Stomach (tissue), 8 donors: ENCODE measurements at regions not wholly inside any gene's neighbourhood (a gene's known extent, or its start where the extent isn't known, plus 50 kb on each side); places are given as distances from the start of the nearest gene placed in this dataset.
"Not testable (repeated sequence)": the region's sequence is repeated elsewhere in the genome, so short reads cannot be mapped to it uniquely, and the experiment has no call there.

Experiments used
- DNase-seq, 2 donors: peaks; one replicate each; pipeline versions ENCODE4 v3.0.0 to v3.0.0-alpha.2; 2013 to 2019
- H3K27ac ChIP-seq, 5 donors: fragments of 200-600 bp in 4 of 5; sonication (generic) in 4 of 5; one replicate each; pipeline ENCODE4 v1.5.1; 2013 to 2019; ENCODE audit warnings: mild to moderate bottlenecking in 1 of 5, moderate library complexity in 1 of 5
- H3K27me3 ChIP-seq, 3 donors: fragments of 200-600 bp; sonication (generic); one replicate each; pipeline ENCODE4 v1.5.1; 2017 to 2019; ENCODE audit warnings: mixed run types in 1 of 3
- H3K36me3 ChIP-seq, 4 donors: fragments of 200-600 bp; sonication (generic); 1 replicate in 3 of 4; 2 replicates in 1 of 4; pipeline ENCODE4 v1.5.1; 2016 to 2019
- H3K4me1 ChIP-seq, 4 donors: fragments of 200-600 bp; sonication (generic); one replicate each; pipeline ENCODE4 v1.5.1; 2016 to 2019
- H3K4me3 ChIP-seq, 4 donors: fragments of 200-600 bp; sonication (generic) in 3 of 4; one replicate each; pipeline ENCODE4 v1.5.1; 2016 to 2019; ENCODE audit warnings: mild to moderate bottlenecking in 1 of 4
- H3K9me3 ChIP-seq, 4 donors: fragments of 200-600 bp; sonication (generic); one replicate each; pipeline ENCODE4 v1.5.1; 2016 to 2019
- CTCF ChIP-seq, 7 experiments: fragments of 450-650 bp in 4 of 7; fragments of 200-600 bp in 3 of 7; sonication (generic) in 3 of 7; IDR thresholded peaks; one replicate each; pipeline ENCODE4 v1.5.1; 2016 to 2019; ENCODE audit warnings: antibody characterized with exemption in 7 of 7, control low read depth in 2 of 7, mild to moderate bottlenecking in 1 of 7
- EP300 ChIP-seq: sonication (generic); formaldehyde crosslinking; IDR thresholded peaks from one replicate; pipeline ENCODE4 v1.6.1; 2017; ENCODE audit warnings: antibody characterized with exemption
- POLR2A ChIP-seq, 4 donors: fragments of 450-650 bp; IDR thresholded peaks; one replicate each; pipeline ENCODE4 v1.6.1; 2016; ENCODE audit warnings: antibody characterized with exemption in 4 of 4, control low read depth in 2 of 4, mild to moderate bottlenecking in 1 of 4, moderate library complexity in 1 of 4
- POLR2AphosphoS5 ChIP-seq, 3 donors: sonication (generic); formaldehyde crosslinking; IDR thresholded peaks; one replicate each; pipeline ENCODE4 v1.6.1; 2016; ENCODE audit warnings: antibody characterized with exemption in 3 of 3
- WGBS, 5 donors: extraction: QIAGEN DNeasy Blood & Tissue Kit in 3 of 5; methylation state at CpG; one replicate each; pipeline versions ENCODE4 v1.1.5 to v1.1.7; 2013 to 2018; 5-methylcytosine and 5-hydroxymethylcytosine counted together
- intact Hi-C: fragments of 100-400 bp; cut with DNase I; formaldehyde crosslinking; loops from one replicate; pipeline ENCODE4 v1.15.1; 2023; ENCODE audit warnings: low total_unique reads
- donor health status: healthy with polysubstance abuse.
- donor health status: Bipolar disorder and iron deficiency.
- donor health status: healthy.

- intact Hi-C loops: no loop called here
- no peaks in the 10 kb centered on the region for H3K36me3 ChIP-seq
- H3K27me3 ChIP-seq: no peaks in the 10 kb centered on the region
- H3K27ac ChIP-seq: no peak overlapping the region
- H3K9me3 ChIP-seq: no peaks in the 10 kb centered on the region
- no peak overlapping the region for H3K4me3 ChIP-seq
- no peaks in the 10 kb centered on the region for H3K4me1 ChIP-seq
- TF ChIP-seq POLR2A (IDR thresholded peaks at IDR 0.05): no peak
- TF ChIP-seq CTCF (IDR thresholded peaks at IDR 0.05): no peak
- no peak for TF ChIP-seq EP300
- TF ChIP-seq POLR2AphosphoS5 (IDR thresholded peaks at IDR 0.05): no peak
- no peak for DNase-seq
- 90 to 96% (median 92%) methylated on average over 2 of the region's 2 CpGs for WGBS, 5 donors
Measured at GRCh38 chr4:155450676-155451075, 73.9 kb upstream of the MAP9 start.

GRCh38 chr4:155445306-155445705 lies 68.5 kb upstream of the MAP9 start:
- Histone ChIP-seq H3K27ac (no peak overlapping the region), H3K36me3 (no peaks in the 10 kb centered on the region), H3K4me3 (no peak overlapping the region), H3K9me3 (no peaks in the 10 kb centered on the region), H3K4me1 (peaks cover 0 to 8% (median 0%) of the 10 kb centered on the region in 4 donors), H3K27me3 (no peaks in the 10 kb centered on the region)
- no peak for TF ChIP-seq POLR2A (IDR thresholded peaks at IDR 0.05)
- no peak for DNase-seq
- intact Hi-C loops: no loop called here
- 29 to 57% (median 43%) methylated on average over 1 of the region's 1 CpG for WGBS, 5 donors

GRCh38 chr4:155444721-155445120 lies 68.0 kb upstream of the MAP9 start:
- DNase-seq: no peak
- intact Hi-C loops: loop anchor here (5.0 kb wide), 1 partner anchor 343 kb away; no protein-coding TSS in a partner anchor
- Histone ChIP-seq H3K4me3 (no peak overlapping the region), H3K27ac (no peak overlapping the region), H3K36me3 (no peaks in the 10 kb centered on the region), H3K27me3 (no peaks in the 10 kb centered on the region), H3K9me3 (no peaks in the 10 kb centered on the region), H3K4me1 (peaks cover 0 to 8% (median 0%) of the 10 kb centered on the region in 4 donors)
- TF ChIP-seq POLR2A (IDR thresholded peaks at IDR 0.05): no peak
- no peak for TF ChIP-seq EP300
- no peak for TF ChIP-seq POLR2AphosphoS5 (IDR thresholded peaks at IDR 0.05)
- TF ChIP-seq CTCF (IDR thresholded peaks at IDR 0.05): no peak
- WGBS, 5 donors: 81 to 90% (median 89%) methylated on average over 5 of the region's 5 CpGs

- peak; percentile 78 to 92 for DNase-seq
- TF ChIP-seq POLR2A (IDR thresholded peaks at IDR 0.05): no peak
- no peak for TF ChIP-seq EP300
- TF ChIP-seq CTCF (IDR thresholded peaks at IDR 0.05): peak in 5 of 7 experiments; percentile 73 to 96 (median 89)
- peak in 1 of 3 donors; percentile 41 for TF ChIP-seq POLR2AphosphoS5 (IDR thresholded peaks at IDR 0.05)
- H3K4me1 ChIP-seq: peaks cover 0 to 8% (median 0%) of the 10 kb centered on the region in 4 donors
- peak overlapping the region in 3 of 5 donors; percentile 7 to 55 (median 11) for H3K27ac ChIP-seq
- no peaks in the 10 kb centered on the region for H3K27me3 ChIP-seq
- intact Hi-C loops: loop anchor here (5.0 kb wide), 1 partner anchor 345 kb away; no protein-coding TSS in a partner anchor
- H3K36me3 ChIP-seq: no peaks in the 10 kb centered on the region
- peak overlapping the region in 1 of 4 donors; percentile 17 for H3K4me3 ChIP-seq
- H3K9me3 ChIP-seq: no peaks in the 10 kb centered on the region
- WGBS, 5 donors: 52 to 59% (median 53%) methylated on average over 10 of the region's 10 CpGs
Measured at GRCh38 chr4:155442267-155443105, 65.7 kb upstream of the MAP9 start.

GRCh38 chr4:155441475-155441874 lies 64.7 kb upstream of the MAP9 start:
- Histone ChIP-seq H3K4me3 (no peak overlapping the region), H3K9me3 (no peaks in the 10 kb centered on the region), H3K36me3 (no peaks in the 10 kb centered on the region), H3K27ac (peak overlapping the region in 2 of 5 donors; percentile 7 to 55), H3K4me1 (peaks cover 0 to 8% (median 0%) of the 10 kb centered on the region in 4 donors), H3K27me3 (no peaks in the 10 kb centered on the region)
- TF ChIP-seq CTCF (IDR thresholded peaks at IDR 0.05): no peak
- TF ChIP-seq POLR2AphosphoS5 (IDR thresholded peaks at IDR 0.05): no peak
- no peak for TF ChIP-seq POLR2A (IDR thresholded peaks at IDR 0.05)
- no peak for TF ChIP-seq EP300
- no peak for DNase-seq
- 33 to 75% (median 55%) methylated on average over 1 of the region's 1 CpG for WGBS, 5 donors
- intact Hi-C loops: loop anchor here (5.0 kb wide), 1 partner anchor 346 kb away; no protein-coding TSS in a partner anchor

- H3K4me1 ChIP-seq, H3K27me3 ChIP-seq, H3K36me3 ChIP-seq, DNase-seq, H3K4me3 ChIP-seq, H3K9me3 ChIP-seq, H3K27ac ChIP-seq: not testable (repeated sequence)
- WGBS, 5 donors: 97 to 99% (median 98%) methylated on average over 6 of the region's 6 CpGs
- intact Hi-C loops: loop anchor here (5.0 kb wide), 1 partner anchor 348 kb away; no protein-coding TSS in a partner anchor
Measured at GRCh38 chr4:155439760-155440159, 63.0 kb upstream of the MAP9 start.
